HEK293T (cell line): ENCODE measurements at regions not wholly inside any gene's neighbourhood (a gene's known extent, or its start where the extent isn't known, plus 50 kb on each side); places are given as distances from the start of the nearest gene placed in this dataset.
"Not testable (repeated sequence)": the region's sequence is repeated elsewhere in the genome, so short reads cannot be mapped to it uniquely, and the experiment has no call there.

ENCODE experiments used
- CTCF ChIA-PET: fragments of 350-600 bp; formaldehyde crosslinking; extraction: SDS; loops from one replicate; lab custom pipeline; 2021; ENCODE audit warnings: antibody characterized with exemption, inconsistent platforms; lab: Yijun Ruan, JAX
- POLR2A ChIA-PET: fragments of 350-600 bp; formaldehyde crosslinking; extraction: SDS; loops from one replicate; lab custom pipeline; 2020; ENCODE audit warnings: antibody characterized with exemption, inconsistent platforms; lab: Yijun Ruan, JAX
- DNase-seq: peaks from one replicate; pipeline ENCODE4 v3.0.0; 2012; ENCODE audit warnings: mixed read lengths; ENCODE audit errors: extremely low spot score
- ARNT ChIP-seq: fragments of 450-650 bp; IDR thresholded peaks from 2 replicates; pipeline ENCODE4 v1.6.1; 2017; ENCODE audit warnings: mild to moderate bottlenecking
- BHLHE40 ChIP-seq: fragments of 450-650 bp; IDR thresholded peaks from 2 replicates; pipeline ENCODE4 v1.6.1; 2016; ENCODE audit warnings: mild to moderate bottlenecking, moderate library complexity, borderline replicate concordance
- CTBP1 ChIP-seq: fragments of 450-650 bp; IDR thresholded peaks from 2 replicates; pipeline ENCODE4 v1.6.1; 2016; ENCODE audit warnings: borderline replicate concordance
- ELF4 ChIP-seq: fragments of 450-650 bp; IDR thresholded peaks from 2 replicates; pipeline ENCODE4 v1.6.1; 2017; ENCODE audit warnings: antibody characterized with exemption
- FOXA1 ChIP-seq: fragments of 450-650 bp; IDR thresholded peaks from 2 replicates; pipeline ENCODE4 v1.6.1; 2016; ENCODE audit warnings: mild to moderate bottlenecking
- FOXK2 ChIP-seq: fragments of 450-650 bp; IDR thresholded peaks from 2 replicates; pipeline ENCODE4 v1.6.1; 2016; ENCODE audit warnings: mild to moderate bottlenecking
- FOXM1 ChIP-seq: fragments of 450-650 bp; IDR thresholded peaks from 2 replicates; pipeline ENCODE4 v1.6.1; 2017; ENCODE audit warnings: mild to moderate bottlenecking, borderline replicate concordance
- HDGF ChIP-seq: fragments of 450-650 bp; IDR thresholded peaks from 2 replicates; pipeline ENCODE4 v1.6.1; 2017; ENCODE audit warnings: antibody characterized with exemption, borderline replicate concordance
- L3MBTL2 ChIP-seq: fragments of 450-650 bp; conservative IDR thresholded peaks from 2 replicates; pipeline ENCODE4 v1.6.1; 2016; ENCODE audit warnings: mild to moderate bottlenecking
- LEF1 ChIP-seq: fragments of 450-650 bp; IDR thresholded peaks from 2 replicates; pipeline ENCODE4 v1.6.1; 2017; ENCODE audit warnings: mild to moderate bottlenecking, borderline replicate concordance
- NFRKB ChIP-seq: fragments of 450-650 bp; IDR thresholded peaks from 2 replicates; pipeline ENCODE4 v1.6.1; 2016; ENCODE audit warnings: mild to moderate bottlenecking, moderate library complexity
- SP1 ChIP-seq: fragments of 450-650 bp; IDR thresholded peaks from 2 replicates; pipeline ENCODE4 v1.6.1; 2017
- SUZ12 ChIP-seq: fragments of 450-650 bp; IDR thresholded peaks from 2 replicates; pipeline ENCODE4 v1.6.1; 2016; ENCODE audit warnings: mild to moderate bottlenecking
- TARDBP ChIP-seq: fragments of 450-650 bp; IDR thresholded peaks from 2 replicates; pipeline ENCODE4 v1.6.1; 2016
- ZNF384 ChIP-seq: fragments of 450-650 bp; IDR thresholded peaks from 2 replicates; pipeline ENCODE4 v1.6.1; 2016
- TF ChIP-seq, protein P1 (sequence below): fragments of 450-650 bp; IDR thresholded peaks from 2 replicates; pipeline ENCODE4 v1.6.1; 2016

GRCh38 chr2:47728551-47728950 lies 54.4 kb upstream of the MSH6 start:
- ChIA-PET CTCF (no interaction called here), POLR2A (no interaction called here)
- DNase-seq: no peak
- TF ChIP-seq, protein P1, sequence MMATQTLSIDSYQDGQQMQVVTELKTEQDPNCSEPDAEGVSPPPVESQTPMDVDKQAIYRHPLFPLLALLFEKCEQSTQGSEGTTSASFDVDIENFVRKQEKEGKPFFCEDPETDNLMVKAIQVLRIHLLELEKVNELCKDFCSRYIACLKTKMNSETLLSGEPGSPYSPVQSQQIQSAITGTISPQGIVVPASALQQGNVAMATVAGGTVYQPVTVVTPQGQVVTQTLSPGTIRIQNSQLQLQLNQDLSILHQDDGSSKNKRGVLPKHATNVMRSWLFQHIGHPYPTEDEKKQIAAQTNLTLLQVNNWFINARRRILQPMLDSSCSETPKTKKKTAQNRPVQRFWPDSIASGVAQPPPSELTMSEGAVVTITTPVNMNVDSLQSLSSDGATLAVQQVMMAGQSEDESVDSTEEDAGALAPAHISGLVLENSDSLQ: no peak
- TF ChIP-seq ZNF384 (no peak), ELF4 (no peak), FOXM1 (no peak), HDGF (no peak), CTBP1 (no peak), SUZ12 (no peak), L3MBTL2 (no peak), BHLHE40 (no peak), FOXA1 (no peak), FOXK2 (no peak), LEF1 (no peak), SP1 (no peak), ARNT (no peak)

DNA sequence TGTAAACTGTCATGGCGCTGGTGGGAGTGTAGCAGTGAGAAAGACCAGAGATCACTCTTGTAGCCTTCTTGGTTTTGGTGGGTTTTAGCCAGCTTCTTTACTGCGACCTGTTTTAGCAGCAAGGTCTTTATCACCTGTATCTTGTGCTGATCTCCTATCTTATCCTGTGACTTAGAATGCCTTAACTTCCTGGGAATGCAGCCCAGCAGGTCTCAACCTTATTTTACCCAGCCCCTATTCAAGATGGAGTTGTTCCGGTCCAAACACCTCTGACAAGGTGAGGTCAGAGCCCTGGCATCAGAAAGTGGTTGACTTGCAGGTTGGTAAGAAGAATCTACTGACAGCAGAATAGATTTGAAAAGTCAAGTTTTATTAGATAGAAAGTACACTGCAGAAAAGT lies 55.0 kb upstream of the MSH6 start:
- TF ChIP-seq LEF1: no peak
- TF ChIP-seq, protein P1: no peak
- no peak for TF ChIP-seq FOXM1
- no peak for TF ChIP-seq FOXK2
- no peak for TF ChIP-seq ZNF384
- no peak for TF ChIP-seq ELF4
- TF ChIP-seq SP1: no peak
- no peak for TF ChIP-seq BHLHE40
- TF ChIP-seq NFRKB: no peak
- no peak for TF ChIP-seq TARDBP
- TF ChIP-seq L3MBTL2: no peak
- TF ChIP-seq ARNT: no peak
- no peak for TF ChIP-seq CTBP1
- no peak for TF ChIP-seq SUZ12
- no peak for TF ChIP-seq FOXA1
- no peak for TF ChIP-seq HDGF
- DNase-seq: no peak
- CTCF ChIA-PET: no interaction called here
- POLR2A ChIA-PET: no interaction called here

GRCh38 chr2:47726978-47727377 lies 56.0 kb upstream of the MSH6 start:
- POLR2A ChIA-PET, DNase-seq, CTCF ChIA-PET: not testable (repeated sequence)

DNA sequence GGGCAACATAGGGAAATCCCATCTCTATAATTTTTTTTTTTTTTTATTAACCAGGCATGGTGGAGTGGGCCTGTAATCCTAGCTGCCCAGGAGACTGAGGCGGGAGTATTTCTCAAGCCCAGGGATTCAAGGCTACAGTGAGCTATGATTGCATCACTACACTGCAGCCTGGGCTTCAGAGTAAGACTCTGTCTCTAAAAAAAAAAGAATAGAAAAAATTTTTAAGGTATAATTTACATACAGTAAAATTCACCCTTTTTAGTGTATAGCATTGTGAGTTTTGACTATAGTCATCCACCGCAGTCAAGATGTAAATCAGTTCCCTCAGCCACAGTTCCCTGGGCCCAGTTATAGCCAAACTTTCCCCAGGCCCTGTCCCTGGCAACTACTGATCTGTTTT lies 57.1 kb upstream of the MSH6 start:
- POLR2A ChIA-PET: no interaction called here
- no peak for DNase-seq
- no peak for TF ChIP-seq ARNT
- no peak for TF ChIP-seq ELF4
- no peak for TF ChIP-seq LEF1
- no peak for TF ChIP-seq SUZ12
- no peak for TF ChIP-seq TARDBP
- no peak for TF ChIP-seq CTBP1
- no peak for TF ChIP-seq FOXK2
- CTCF ChIA-PET: no interaction called here

- TF ChIP-seq SUZ12: no peak
- TF ChIP-seq, protein P1: peak; percentile 62
- CTCF ChIA-PET: no interaction called here
- POLR2A ChIA-PET: no interaction called here
- no peak for DNase-seq
These were observed 58.5 kb upstream of the MSH6 start for GRCh38 chr2:47724221-47724981.

DNA sequence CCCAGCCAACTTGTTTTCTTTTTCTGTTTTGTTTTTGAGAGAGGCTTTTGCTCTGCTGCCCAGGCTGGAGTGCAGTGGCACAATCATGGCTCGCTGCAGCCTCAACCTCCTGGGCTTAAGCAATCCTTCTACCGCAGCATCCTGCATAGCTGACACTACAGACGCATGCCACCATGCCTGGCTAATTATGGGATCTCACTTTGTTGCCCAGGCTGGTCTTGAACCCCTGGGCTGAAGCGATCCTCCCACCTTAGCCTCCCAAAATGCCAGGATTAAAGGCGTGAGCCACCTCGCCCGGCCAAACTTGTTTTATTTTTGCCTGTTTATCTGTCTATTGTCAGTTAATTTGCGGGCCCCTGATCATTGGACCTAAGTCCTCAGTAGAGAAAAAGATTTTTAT lies 61.6 kb upstream of the MSH6 start:
- POLR2A ChIA-PET: no interaction called here
- DNase-seq: no peak
- CTCF ChIA-PET: no interaction called here
- TF ChIP-seq SUZ12 (no peak), LEF1 (no peak), CTBP1 (no peak), SP1 (no peak), ELF4 (no peak), FOXA1 (no peak), FOXM1 (no peak), HDGF (no peak), NFRKB (no peak), TARDBP (no peak), FOXK2 (no peak), ZNF384 (no peak), BHLHE40 (no peak), ARNT (no peak), L3MBTL2 (no peak)
- TF ChIP-seq, protein P1: no peak
